Tibial nerve (tissue), 3 donors: ENCODE measurements at regions not wholly inside any gene's neighbourhood (a gene's known extent, or its start where the extent isn't known, plus 50 kb on each side); places are given as distances from the start of the nearest gene placed in this dataset.

Source experiments
- EP300 ChIP-seq, 2 donors: sonication (generic); formaldehyde crosslinking; IDR thresholded peaks; one replicate each; pipeline ENCODE4 v1.6.1; 2017; ENCODE audit warnings: antibody characterized with exemption in 2 of 2, mild to moderate bottlenecking in 1 of 2
- POLR2A ChIP-seq, 2 donors: fragments of 450-650 bp; IDR thresholded peaks; one replicate each; pipeline ENCODE4 v1.6.1; 2017; ENCODE audit warnings: antibody characterized with exemption in 2 of 2, mild to moderate bottlenecking in 2 of 2, moderate library complexity in 2 of 2

GRCh38 chr20:24773168-24773567 is 175.9 kb upstream of the CST7 start:
- TF ChIP-seq EP300 (IDR thresholded peaks at IDR 0.05): no peak
- TF ChIP-seq POLR2A (IDR thresholded peaks at IDR 0.05): no peak
